PC-9 (cell line): ENCODE measurements at regions not wholly inside any gene's neighbourhood (a gene's known extent, or its start where the extent isn't known, plus 50 kb on each side); places are given as distances from the start of the nearest gene placed in this dataset.
"Not testable (repeated sequence)": the region's sequence is repeated elsewhere in the genome, so short reads cannot be mapped to it uniquely, and the experiment has no call there.

Experiments used
- BruUV-seq: library from RNA; stranded (reverse); fragments of 400-500 nt; replicated peaks from 2 replicates; lab custom pipeline; 2021; lab: Mats Ljungman, UMichigan
- CTCF ChIA-PET: fragments of 300-600 bp; sonication (Branson Sonifier 250); formaldehyde crosslinking; loops from one replicate; lab custom pipeline; 2022; ENCODE audit warnings: antibody characterized with exemption; lab: Charles Lee
- POLR2A ChIA-PET: fragments of 300-600 bp; sonication (Branson Sonifier 250); formaldehyde crosslinking; loops from one replicate; lab custom pipeline; 2022; ENCODE audit warnings: antibody characterized with exemption; ENCODE audit not compliant: unreplicated experiment; lab: Charles Lee
- DNase-seq, 2 experiments: peaks; one replicate each; pipeline versions ENCODE4 v3.0.0 to v3.0.0-alpha.2; 2015 to 2022; ENCODE audit warnings: mixed read lengths in 1 of 2
- H2AFZ ChIP-seq: fragments of 200-600 bp; sonication (generic); 2 replicates; pipeline ENCODE4 v1.8.1; 2017; ENCODE audit warnings: antibody characterized with exemption
- H3F3A ChIP-seq: fragments of 200-600 bp; sonication (generic); 2 replicates; pipeline ENCODE4 v1.8.1; 2017; ENCODE audit warnings: antibody characterized with exemption, mild to moderate bottlenecking, low read depth; ENCODE audit not compliant: insufficient read depth
- H3K27ac ChIP-seq: fragments of 200-600 bp; sonication (generic); 2 replicates; pipeline ENCODE4 v1.6.1; 2016; ENCODE audit warnings: mixed run types
- H3K27me3 ChIP-seq: fragments of 200-600 bp; sonication (generic); 2 replicates; pipeline ENCODE4 v1.6.1; 2016; ENCODE audit warnings: low read depth, mixed run types; ENCODE audit not compliant: insufficient read depth
- H3K36me3 ChIP-seq: fragments of 200-600 bp; sonication (generic); 2 replicates; pipeline ENCODE4 v1.6.1; 2016; ENCODE audit warnings: low read depth, mixed run types
- H3K4me1 ChIP-seq: fragments of 200-600 bp; sonication (generic); replicated peaks from 2 replicates; pipeline ENCODE4 v1.6.1; 2016; ENCODE audit warnings: mixed run types; ENCODE audit not compliant: insufficient read depth
- H3K4me2 ChIP-seq: fragments of 200-600 bp; sonication (generic); 2 replicates; pipeline ENCODE4 v1.6.1; 2017; ENCODE audit warnings: mixed run types
- H3K4me3 ChIP-seq: fragments of 200-600 bp; sonication (generic); 2 replicates; pipeline ENCODE4 v1.6.1; 2016; ENCODE audit warnings: mixed run types
- H3K79me2 ChIP-seq: fragments of 200-600 bp; sonication (generic); 2 replicates; pipeline ENCODE4 v1.6.1; 2017; ENCODE audit warnings: low read depth, mixed run types
- H3K9me2 ChIP-seq: fragments of 200-600 bp; sonication (generic); 2 replicates; pipeline ENCODE4 v1.8.1; 2017; ENCODE audit warnings: mild to moderate bottlenecking; ENCODE audit not compliant: insufficient read depth
- H3K9me3 ChIP-seq: fragments of 200-600 bp; sonication (generic); 2 replicates; pipeline ENCODE4 v1.8.1; 2016; ENCODE audit warnings: low read depth; ENCODE audit not compliant: insufficient read depth
- H4K20me1 ChIP-seq: fragments of 200-600 bp; sonication (generic); 2 replicates; pipeline ENCODE4 v1.8.1; 2017; ENCODE audit not compliant: insufficient read depth
- EZH2 ChIP-seq: fragments of 200-600 bp; sonication (generic); IDR thresholded peaks from 2 replicates; pipeline ENCODE4 v1.8.0; 2017; ENCODE audit warnings: antibody characterized with exemption, low read depth
- intact Hi-C: fragments of 100-400 bp; cut with micrococcal nuclease; formaldehyde crosslinking; loops from one replicate; pipeline ENCODE4 v1.10.0; 2022; ENCODE audit not compliant: unreplicated experiment
- TF ChIP-seq, protein P1 (sequence below): fragments of 200-600 bp; sonication (generic); conservative IDR thresholded peaks from 2 replicates; pipeline ENCODE4 v1.6.1; 2017; ENCODE audit warnings: mixed run types, antibody characterized with exemption, mild to moderate bottlenecking, moderate library complexity

DNA sequence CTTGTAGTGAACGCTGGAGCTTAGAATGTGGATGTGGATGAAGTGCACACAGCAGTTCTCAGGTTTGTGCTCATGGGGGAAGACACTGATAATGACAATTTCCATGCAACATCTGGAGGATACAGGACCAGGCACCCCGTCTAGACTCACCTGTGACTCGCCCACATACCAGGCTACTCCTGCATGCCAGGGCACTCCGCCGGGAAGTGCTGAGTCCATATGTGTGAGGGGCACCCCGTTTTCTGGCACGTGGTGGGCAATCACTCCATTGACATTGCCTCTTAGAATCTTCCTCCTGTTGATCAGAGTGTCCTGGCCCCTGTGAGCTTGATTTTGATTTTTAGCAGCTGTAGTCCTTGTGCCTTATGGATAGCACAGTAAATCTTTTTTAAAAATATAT, 90.9 kb upstream of the LRPAP1 start:
- H3F3A ChIP-seq: no peaks in the 10 kb centered on the region
- BruUV-seq: no TSS peak
- no peak overlapping the region for H3K27ac ChIP-seq
- H3K79me2 ChIP-seq: no peaks in the 10 kb centered on the region
- ChIA-PET POLR2A (no interaction called here), CTCF (no interaction called here)
- no peak overlapping the region for H3K4me2 ChIP-seq
- no peaks in the 10 kb centered on the region for H3K9me2 ChIP-seq
- H3K36me3 ChIP-seq: no peaks in the 10 kb centered on the region
- no peaks in the 10 kb centered on the region for H4K20me1 ChIP-seq
- H3K9me3 ChIP-seq: no peaks in the 10 kb centered on the region
- no peak overlapping the region for H3K4me3 ChIP-seq
- no peak for TF ChIP-seq EZH2
- TF ChIP-seq, protein P1, sequence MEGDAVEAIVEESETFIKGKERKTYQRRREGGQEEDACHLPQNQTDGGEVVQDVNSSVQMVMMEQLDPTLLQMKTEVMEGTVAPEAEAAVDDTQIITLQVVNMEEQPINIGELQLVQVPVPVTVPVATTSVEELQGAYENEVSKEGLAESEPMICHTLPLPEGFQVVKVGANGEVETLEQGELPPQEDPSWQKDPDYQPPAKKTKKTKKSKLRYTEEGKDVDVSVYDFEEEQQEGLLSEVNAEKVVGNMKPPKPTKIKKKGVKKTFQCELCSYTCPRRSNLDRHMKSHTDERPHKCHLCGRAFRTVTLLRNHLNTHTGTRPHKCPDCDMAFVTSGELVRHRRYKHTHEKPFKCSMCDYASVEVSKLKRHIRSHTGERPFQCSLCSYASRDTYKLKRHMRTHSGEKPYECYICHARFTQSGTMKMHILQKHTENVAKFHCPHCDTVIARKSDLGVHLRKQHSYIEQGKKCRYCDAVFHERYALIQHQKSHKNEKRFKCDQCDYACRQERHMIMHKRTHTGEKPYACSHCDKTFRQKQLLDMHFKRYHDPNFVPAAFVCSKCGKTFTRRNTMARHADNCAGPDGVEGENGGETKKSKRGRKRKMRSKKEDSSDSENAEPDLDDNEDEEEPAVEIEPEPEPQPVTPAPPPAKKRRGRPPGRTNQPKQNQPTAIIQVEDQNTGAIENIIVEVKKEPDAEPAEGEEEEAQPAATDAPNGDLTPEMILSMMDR: no peak
- H3K4me1 ChIP-seq: no peaks in the 10 kb centered on the region
- H3K27me3 ChIP-seq: peaks cover 53% of the 10 kb centered on the region
- intact Hi-C loops: no loop called here
- no peak overlapping the region for H2AFZ ChIP-seq
- DNase-seq: no peak

DNA sequence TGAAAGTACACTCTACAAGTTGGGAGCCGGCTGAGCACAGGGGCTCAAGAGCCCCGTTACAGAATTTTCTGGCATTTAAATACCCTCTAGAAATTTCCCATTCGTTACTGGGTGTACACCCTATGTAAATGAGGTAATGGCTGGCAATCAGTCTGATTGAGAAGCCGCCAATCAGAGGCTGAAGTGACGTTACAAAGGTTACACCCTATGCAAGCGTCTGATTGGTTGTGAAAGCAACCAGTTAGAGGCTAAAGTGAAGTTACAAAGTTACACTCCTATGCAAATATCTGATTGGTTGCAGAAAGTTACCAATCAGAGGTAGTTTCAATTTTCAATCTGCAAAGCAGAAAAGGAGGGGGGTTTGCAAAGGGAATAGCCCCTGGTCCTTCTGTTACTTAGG, 88.1 kb upstream of the LRPAP1 start:
- H4K20me1 ChIP-seq, H3K79me2 ChIP-seq, BruUV-seq, DNase-seq, H3K4me2 ChIP-seq, intact Hi-C loops, H3K27ac ChIP-seq, POLR2A ChIA-PET, CTCF ChIA-PET, H3K36me3 ChIP-seq, H2AFZ ChIP-seq, H3K9me3 ChIP-seq, H3F3A ChIP-seq, H3K9me2 ChIP-seq, H3K4me3 ChIP-seq, H3K4me1 ChIP-seq: not testable (repeated sequence)
- H3K27me3 ChIP-seq: peaks cover 40% of the 10 kb centered on the region

DNA sequence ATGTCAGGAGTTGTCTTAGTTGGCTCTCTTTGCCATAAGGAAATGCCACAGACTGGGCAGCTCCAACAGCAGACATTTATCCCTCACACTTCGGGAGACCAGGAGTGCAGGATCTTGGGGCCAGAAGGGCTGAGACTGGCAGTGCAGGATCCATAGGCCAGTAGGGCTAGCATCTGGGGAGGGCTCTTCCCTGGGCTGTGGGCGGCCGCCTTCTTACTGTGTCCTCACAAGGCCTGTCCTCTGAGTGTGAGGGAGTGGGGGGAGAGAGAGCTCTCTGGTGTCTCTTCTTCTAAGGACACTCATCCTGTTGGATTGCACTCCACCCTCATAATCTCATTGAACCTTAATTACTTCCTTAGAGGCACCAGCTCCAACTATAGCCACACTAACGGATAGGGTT, 87.5 kb upstream of the LRPAP1 start:
- H3K4me3 ChIP-seq, H4K20me1 ChIP-seq, DNase-seq, CTCF ChIA-PET, H2AFZ ChIP-seq, H3K4me2 ChIP-seq, H3K9me2 ChIP-seq, H3K36me3 ChIP-seq, POLR2A ChIA-PET, H3K27ac ChIP-seq, H3K4me1 ChIP-seq, BruUV-seq, H3K9me3 ChIP-seq, H3F3A ChIP-seq, H3K79me2 ChIP-seq, intact Hi-C loops: not testable (repeated sequence)
- H3K27me3 ChIP-seq: peaks cover 39% of the 10 kb centered on the region

DNA sequence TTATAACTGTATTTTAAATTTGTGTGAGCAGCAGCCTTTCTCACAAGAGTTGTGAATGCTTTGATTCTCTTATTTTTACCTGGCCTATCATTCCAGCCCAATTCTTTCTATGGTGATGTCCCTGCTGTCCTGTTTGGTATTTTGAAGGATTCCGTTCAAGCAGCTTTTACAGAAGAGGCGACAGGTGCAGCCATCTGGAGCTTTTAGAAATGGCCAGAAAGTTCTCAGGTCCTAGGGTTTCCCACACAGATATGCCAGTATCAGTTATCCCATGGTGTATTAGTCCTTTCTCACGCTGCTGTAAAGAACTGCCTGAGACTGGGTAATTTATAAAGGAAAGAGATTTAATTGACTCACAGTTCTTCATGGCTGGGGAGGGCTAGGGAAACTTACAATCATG, 86.1 kb upstream of the LRPAP1 start:
- H3K9me3 ChIP-seq, H3K36me3 ChIP-seq, H3K4me1 ChIP-seq, DNase-seq, H3K4me2 ChIP-seq, H3K27ac ChIP-seq, H4K20me1 ChIP-seq, H2AFZ ChIP-seq, intact Hi-C loops, H3F3A ChIP-seq, H3K4me3 ChIP-seq, H3K9me2 ChIP-seq, CTCF ChIA-PET, POLR2A ChIA-PET, H3K79me2 ChIP-seq, BruUV-seq: not testable (repeated sequence)
- H3K27me3 ChIP-seq: peaks cover 41% of the 10 kb centered on the region
